HL-60 (cell line): ENCODE measurements at regions not wholly inside any gene's neighbourhood (a gene's known extent, or its start where the extent isn't known, plus 50 kb on each side); places are given as distances from the start of the nearest gene placed in this dataset.

Experiments
- DNase-seq, 2 experiments: peaks; one replicate each; pipeline ENCODE4 v3.0.0-alpha.2; 2010 to 2020; ENCODE audit warnings: low read depth in 1 of 2, low spot score in 1 of 2
- H3K27ac ChIP-seq: fragments of 250-450 bp; sonication (Bioruptor Pico); replicated peaks from 2 replicates; pipeline ENCODE4 v1.5.1; 2020; ENCODE audit warnings: mild to moderate bottlenecking, moderate library complexity
- H3K27me3 ChIP-seq: fragments of 250-450 bp; sonication (Bioruptor Pico); 2 replicates; pipeline ENCODE4 v1.5.1; 2021; ENCODE audit warnings: mild to moderate bottlenecking, moderate library complexity; ENCODE audit not compliant: insufficient read depth, poor library complexity, severe bottlenecking
- H3K4me3 ChIP-seq: replicated peaks from 2 replicates; pipeline ENCODE4 v1.5.1; 2011; ENCODE audit warnings: mild to moderate bottlenecking, control low read depth, low read length; ENCODE audit not compliant: insufficient read depth
- GABPA ChIP-seq: IDR thresholded peaks from 2 replicates; pipeline ENCODE4 v1.6.1; 2012; ENCODE audit warnings: low read depth
- POLR2AphosphoS5 ChIP-seq: IDR thresholded peaks from 2 replicates; pipeline ENCODE4 v1.6.1; 2012; ENCODE audit warnings: low read depth
- SPI1 ChIP-seq: IDR thresholded peaks from 2 replicates; pipeline ENCODE4 v1.6.1; 2012; ENCODE audit warnings: low read depth, mild to moderate bottlenecking, borderline replicate concordance
- TF ChIP-seq, protein P1 (sequence below): IDR thresholded peaks from 2 replicates; pipeline ENCODE4 v1.6.1; 2012; ENCODE audit warnings: low read depth; ENCODE audit not compliant: insufficient replicate concordance
- TF ChIP-seq, protein P2 (sequence below): IDR thresholded peaks from one replicate; pipeline ENCODE4 v1.5.1; 2011; ENCODE audit warnings: low read length, control low read depth, inconsistent platforms; ENCODE audit not compliant: insufficient read depth

DNA sequence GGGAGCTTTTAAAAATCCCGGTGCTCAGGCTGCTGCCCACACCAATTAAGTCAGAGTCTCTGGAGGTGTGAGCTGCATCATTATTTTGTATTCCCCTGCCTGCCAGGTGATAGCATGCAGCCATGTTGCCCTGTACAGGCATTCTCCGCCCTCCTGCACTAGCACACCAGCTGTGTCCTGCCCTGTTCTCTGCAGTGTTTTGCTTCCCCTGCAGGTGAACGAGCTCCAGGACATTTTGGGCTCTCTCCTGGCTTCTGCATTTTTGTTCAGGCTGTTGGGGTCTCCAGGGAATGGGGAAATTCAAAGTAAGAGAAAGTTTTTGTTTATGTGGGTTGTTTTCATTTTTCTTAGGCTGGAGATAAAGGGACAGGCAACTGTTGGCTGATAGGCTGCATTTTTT is 271.0 kb upstream of the COBL start:
- H3K27me3 ChIP-seq, result no peaks in the 10 kb centered on the region
- H3K4me3 ChIP-seq, result no peak overlapping the region
- no peak overlapping the region for H3K27ac ChIP-seq
- DNase-seq, result no peak
- TF ChIP-seq, protein P1, sequence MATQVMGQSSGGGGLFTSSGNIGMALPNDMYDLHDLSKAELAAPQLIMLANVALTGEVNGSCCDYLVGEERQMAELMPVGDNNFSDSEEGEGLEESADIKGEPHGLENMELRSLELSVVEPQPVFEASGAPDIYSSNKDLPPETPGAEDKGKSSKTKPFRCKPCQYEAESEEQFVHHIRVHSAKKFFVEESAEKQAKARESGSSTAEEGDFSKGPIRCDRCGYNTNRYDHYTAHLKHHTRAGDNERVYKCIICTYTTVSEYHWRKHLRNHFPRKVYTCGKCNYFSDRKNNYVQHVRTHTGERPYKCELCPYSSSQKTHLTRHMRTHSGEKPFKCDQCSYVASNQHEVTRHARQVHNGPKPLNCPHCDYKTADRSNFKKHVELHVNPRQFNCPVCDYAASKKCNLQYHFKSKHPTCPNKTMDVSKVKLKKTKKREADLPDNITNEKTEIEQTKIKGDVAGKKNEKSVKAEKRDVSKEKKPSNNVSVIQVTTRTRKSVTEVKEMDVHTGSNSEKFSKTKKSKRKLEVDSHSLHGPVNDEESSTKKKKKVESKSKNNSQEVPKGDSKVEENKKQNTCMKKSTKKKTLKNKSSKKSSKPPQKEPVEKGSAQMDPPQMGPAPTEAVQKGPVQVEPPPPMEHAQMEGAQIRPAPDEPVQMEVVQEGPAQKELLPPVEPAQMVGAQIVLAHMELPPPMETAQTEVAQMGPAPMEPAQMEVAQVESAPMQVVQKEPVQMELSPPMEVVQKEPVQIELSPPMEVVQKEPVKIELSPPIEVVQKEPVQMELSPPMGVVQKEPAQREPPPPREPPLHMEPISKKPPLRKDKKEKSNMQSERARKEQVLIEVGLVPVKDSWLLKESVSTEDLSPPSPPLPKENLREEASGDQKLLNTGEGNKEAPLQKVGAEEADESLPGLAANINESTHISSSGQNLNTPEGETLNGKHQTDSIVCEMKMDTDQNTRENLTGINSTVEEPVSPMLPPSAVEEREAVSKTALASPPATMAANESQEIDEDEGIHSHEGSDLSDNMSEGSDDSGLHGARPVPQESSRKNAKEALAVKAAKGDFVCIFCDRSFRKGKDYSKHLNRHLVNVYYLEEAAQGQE, result no peak
- TF ChIP-seq SPI1, result no peak
- no peak for TF ChIP-seq POLR2AphosphoS5
- TF ChIP-seq GABPA, result no peak
- TF ChIP-seq, protein P2, sequence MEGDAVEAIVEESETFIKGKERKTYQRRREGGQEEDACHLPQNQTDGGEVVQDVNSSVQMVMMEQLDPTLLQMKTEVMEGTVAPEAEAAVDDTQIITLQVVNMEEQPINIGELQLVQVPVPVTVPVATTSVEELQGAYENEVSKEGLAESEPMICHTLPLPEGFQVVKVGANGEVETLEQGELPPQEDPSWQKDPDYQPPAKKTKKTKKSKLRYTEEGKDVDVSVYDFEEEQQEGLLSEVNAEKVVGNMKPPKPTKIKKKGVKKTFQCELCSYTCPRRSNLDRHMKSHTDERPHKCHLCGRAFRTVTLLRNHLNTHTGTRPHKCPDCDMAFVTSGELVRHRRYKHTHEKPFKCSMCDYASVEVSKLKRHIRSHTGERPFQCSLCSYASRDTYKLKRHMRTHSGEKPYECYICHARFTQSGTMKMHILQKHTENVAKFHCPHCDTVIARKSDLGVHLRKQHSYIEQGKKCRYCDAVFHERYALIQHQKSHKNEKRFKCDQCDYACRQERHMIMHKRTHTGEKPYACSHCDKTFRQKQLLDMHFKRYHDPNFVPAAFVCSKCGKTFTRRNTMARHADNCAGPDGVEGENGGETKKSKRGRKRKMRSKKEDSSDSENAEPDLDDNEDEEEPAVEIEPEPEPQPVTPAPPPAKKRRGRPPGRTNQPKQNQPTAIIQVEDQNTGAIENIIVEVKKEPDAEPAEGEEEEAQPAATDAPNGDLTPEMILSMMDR, result no peak

DNA sequence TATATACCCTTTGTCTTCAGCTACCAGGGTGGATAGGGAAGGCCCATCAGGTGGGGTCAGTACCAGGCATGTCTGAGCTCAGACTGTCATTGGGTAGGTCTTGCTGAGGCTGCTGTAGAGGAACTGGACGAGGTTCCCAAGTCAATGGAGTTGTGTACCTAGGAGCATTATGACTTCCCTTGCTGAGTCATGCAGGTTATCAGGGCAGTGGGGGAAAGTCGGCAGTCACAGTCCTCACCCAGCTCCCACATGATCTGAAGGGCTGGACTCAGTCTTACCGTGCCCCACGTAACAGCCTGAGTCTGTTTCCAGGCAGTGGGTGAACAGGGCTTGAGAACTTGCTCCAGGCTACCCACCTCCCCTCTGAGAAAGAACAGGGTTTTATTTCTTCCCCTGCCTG is 260.8 kb upstream of the COBL start:
- Histone ChIP-seq H3K4me3 (no peak overlapping the region), H3K27me3 (no peaks in the 10 kb centered on the region), H3K27ac (no peak overlapping the region)
- DNase-seq, result no peak
- TF ChIP-seq GABPA (no peak), SPI1 (no peak), POLR2AphosphoS5 (no peak)
- TF ChIP-seq, protein P2, result no peak
- TF ChIP-seq, protein P1, result no peak

DNA sequence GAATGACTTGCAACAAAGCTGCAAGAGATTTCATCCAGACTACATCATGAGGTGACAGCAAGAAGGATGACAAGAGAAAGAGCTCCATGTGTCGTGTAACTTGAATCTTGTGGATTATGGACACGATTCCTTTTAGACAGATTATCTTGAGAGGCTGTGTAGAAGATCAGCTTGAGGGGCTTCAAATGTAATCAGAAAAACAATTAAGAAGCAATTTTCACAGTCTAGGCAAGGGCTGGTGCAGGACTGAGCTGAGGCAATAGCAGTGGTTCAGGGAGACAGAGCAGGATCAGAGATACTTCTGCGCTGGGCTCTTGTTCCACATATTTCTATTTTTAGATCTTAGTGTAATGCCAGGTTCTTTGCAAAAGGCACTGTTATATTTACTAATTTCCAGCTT is 253.0 kb upstream of the COBL start:
- no peak for DNase-seq
- Histone ChIP-seq H3K27ac (no peak overlapping the region), H3K4me3 (no peak overlapping the region), H3K27me3 (no peaks in the 10 kb centered on the region)
- no peak for TF ChIP-seq SPI1
- no peak for TF ChIP-seq GABPA
- TF ChIP-seq, protein P2, result no peak
- no peak for TF ChIP-seq POLR2AphosphoS5
- TF ChIP-seq, protein P1, result no peak
